Epidermal melanocyte (primary cell): ENCODE measurements at regions not wholly inside any gene's neighbourhood (a gene's known extent, or its start where the extent isn't known, plus 50 kb on each side); places are given as distances from the start of the nearest gene placed in this dataset.

Experiments
- DNase-seq: peaks from one replicate; pipeline ENCODE4 v3.0.0; 2011; ENCODE audit warnings: low spot score; ENCODE audit not compliant: insufficient read length

- no peak for DNase-seq
Measured at GRCh38 chr12:108462686-108463085, 52.4 kb upstream of the FICD start.

- no peak for DNase-seq
Measured at GRCh38 chr12:108461058-108461660, 53.9 kb upstream of the FICD start.

GRCh38 chr12:108459149-108459548, 55.9 kb upstream of the FICD start:
- DNase-seq = no peak

GRCh38 chr12:108457734-108458361, 57.2 kb upstream of the FICD start:
- DNase-seq = no peak

- DNase-seq = peak; percentile 37
Measured at GRCh38 chr12:108457006-108457733, 57.9 kb upstream of the FICD start.

DNA sequence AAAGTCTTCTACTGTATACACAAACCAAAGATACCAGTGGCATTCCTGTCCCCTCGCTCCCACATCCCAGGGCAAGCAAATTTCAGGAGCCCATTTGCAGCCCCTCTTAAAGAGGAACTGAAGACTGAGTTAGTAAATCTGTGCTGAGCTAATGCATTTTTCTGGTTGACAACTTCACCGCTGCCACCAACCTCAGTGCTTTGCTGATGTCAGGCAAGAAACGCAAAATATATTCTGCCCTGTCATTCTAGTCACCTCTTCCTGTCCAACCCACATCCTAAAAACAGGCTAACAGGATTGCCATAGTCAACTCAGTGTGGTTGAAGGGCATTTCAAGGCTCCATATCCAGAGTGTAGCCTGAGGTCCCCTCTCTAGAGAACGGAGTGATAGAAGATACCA, 59.4 kb upstream of the FICD start:
- no peak for DNase-seq

DNA sequence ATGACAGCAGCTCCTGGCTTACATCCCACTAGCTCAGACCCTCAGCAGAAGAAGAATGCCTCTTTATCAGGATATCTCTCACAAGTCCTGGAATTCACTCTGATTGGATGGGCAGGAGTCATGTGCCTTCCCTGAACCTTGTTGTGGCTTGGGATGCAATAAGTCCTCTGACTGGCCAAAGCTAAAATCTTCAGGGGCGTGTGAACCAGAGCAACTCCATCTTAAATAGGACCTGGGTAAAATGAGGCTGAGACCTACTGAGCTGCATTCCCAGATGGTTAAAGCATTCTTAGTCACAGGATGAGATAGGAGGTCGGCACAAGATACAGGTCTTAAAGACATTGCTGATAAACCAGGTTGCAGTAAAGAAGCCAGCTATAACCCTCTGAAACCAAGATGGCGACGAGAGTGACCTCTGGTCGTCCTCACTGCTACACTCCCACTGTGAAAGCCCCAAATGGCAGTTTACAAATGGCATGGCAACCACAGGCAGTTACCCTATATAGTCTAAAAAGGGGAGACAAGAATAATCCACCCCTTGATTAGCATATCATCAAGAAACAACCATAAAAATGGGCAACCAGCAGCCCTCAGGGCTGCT, 60.4 kb upstream of the FICD start:
- DNase-seq = no peak

- DNase-seq = no peak
Measured at GRCh38 chr12:108449478-108449877, 65.6 kb upstream of the FICD start.

GRCh38 chr12:108448246-108448645, 66.8 kb upstream of the FICD start:
- no peak for DNase-seq

DNA sequence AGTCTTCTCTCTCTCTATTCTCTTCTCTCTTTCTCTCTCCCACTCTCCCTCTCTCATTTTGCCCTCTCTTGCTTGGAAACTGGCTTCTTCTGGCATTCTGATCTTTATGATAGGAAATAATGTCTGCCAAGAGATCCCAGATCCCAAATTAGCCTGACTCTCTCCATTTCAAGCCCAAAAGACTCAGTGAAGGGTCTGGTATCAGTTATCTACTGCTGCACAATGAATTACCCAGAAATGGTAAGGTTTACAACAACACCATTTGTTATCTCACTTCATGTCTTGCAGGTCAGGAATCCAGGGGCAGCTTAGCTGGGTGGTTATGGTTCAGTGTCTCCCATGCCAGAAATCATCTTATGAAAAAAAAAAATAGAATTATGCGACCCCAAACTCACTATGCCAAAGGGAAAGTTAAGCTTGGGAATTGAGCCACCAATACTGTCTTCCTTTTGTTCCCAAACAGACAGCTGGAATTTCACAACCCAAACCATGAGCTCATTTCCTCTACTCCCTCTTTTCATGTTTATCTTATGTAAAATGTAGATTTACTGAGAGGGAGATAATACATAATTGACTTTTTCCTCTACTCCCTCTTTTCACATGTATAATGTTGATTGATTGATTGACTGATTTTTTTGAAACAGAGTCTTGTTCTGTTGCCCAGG, 67.8 kb upstream of the FICD start:
- DNase-seq = no peak

DNA sequence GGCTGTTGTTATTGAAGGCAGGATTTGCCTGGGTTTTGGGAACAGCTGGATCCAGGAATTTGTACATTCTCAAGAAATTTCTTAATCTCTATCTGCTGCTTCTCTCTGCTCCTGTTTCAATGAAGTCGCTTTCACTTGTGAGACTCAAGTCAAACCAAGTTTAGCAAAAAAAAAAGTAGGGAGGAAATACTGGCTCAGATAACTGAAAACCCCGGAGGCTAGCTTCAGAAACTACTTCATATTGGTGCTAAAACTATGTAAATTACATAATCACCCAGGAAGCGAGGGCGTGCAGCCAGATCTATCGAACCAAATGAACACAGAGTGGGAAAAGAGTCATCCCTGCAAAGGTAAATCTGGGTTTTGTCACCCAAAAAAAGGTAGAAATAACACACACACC, 68.3 kb upstream of the FICD start:
- DNase-seq = no peak

- no peak for DNase-seq
Measured at GRCh38 chr12:108442910-108443309, 72.2 kb upstream of the FICD start.

DNA sequence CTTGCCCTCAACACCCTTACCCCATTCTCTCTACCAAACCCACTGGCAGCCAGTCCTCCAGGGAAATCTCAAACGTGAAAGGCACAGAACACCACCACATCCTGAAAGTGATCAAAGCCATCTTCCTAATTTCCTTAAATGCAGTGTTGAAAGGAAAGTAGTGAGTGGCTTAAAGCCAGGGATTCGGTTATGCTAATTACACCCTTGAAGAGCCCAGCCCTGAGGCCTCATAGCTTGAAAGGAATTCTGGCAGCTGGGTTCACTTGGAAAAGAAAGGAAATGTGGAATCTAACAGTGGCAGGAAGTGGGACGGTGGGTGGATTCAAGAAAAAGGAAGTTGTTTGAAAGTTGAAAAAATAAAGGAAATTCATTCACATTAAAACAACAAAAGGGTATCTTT, 73.0 kb upstream of the FICD start:
- DNase-seq = no peak

DNA sequence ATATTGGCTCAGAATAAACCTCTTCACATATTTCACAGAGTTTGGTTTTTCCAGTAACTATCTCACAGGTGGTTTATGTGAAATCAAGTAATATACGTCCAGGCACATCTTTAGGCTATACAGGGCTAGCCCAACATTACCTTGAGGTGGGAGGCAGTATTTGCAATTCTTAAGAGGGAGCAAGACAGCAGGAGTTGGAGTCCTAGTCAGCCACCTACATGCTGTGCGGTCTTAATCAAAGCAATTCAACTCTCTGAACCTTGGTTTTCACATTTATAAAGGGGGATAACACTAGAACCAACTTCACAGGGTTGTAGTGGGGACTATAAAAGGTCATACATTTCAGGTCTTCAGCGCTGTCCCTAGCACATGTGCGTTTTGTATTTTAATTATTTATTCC, 73.5 kb upstream of the FICD start:
- no peak for DNase-seq

DNA sequence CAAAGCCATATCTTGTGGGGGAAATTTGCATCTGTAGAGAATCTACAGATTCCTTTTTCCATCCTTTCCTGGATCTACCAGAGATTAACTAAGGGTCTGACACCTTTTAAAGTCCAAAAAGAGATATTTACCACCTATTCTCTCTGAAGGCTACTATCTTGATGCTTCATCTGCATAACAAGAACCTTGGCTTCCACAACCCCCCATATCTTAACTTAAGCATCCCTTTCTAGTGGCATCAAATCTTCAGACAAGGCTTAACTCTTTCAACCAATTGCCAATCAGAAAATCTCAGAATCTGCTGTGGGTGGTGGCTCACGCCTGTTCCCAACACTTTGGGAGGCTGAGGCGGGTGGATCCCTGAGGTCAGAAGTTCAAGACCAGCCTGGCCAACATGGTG, 74.3 kb upstream of the FICD start:
- DNase-seq = no peak

- DNase-seq = no peak
Measured at GRCh38 chr12:108438667-108439066, 76.4 kb upstream of the FICD start.

GRCh38 chr12:108432423-108433121, 82.5 kb upstream of the FICD start:
- DNase-seq = no peak

DNA sequence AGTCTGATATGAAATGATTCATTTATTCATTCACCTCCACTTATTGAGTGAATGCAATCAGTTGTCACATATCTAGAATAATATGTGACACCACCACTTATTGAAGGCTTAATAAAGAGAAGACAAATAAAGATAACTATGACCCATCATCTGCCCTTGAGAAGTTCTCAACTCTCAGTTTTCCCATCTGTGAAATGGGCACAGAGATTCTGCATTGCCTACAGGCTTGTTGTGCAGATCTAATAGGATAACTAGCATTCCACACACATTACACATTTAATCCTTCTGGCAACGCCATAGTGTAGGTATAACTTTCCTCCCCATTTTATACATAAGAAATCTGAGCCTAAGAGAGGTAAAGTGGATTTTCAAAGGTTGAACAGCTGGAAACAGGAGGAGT, 84.2 kb upstream of the FICD start:
- DNase-seq = no peak

GRCh38 chr12:108430245-108430644, 84.8 kb upstream of the FICD start:
- DNase-seq = no peak

DNA sequence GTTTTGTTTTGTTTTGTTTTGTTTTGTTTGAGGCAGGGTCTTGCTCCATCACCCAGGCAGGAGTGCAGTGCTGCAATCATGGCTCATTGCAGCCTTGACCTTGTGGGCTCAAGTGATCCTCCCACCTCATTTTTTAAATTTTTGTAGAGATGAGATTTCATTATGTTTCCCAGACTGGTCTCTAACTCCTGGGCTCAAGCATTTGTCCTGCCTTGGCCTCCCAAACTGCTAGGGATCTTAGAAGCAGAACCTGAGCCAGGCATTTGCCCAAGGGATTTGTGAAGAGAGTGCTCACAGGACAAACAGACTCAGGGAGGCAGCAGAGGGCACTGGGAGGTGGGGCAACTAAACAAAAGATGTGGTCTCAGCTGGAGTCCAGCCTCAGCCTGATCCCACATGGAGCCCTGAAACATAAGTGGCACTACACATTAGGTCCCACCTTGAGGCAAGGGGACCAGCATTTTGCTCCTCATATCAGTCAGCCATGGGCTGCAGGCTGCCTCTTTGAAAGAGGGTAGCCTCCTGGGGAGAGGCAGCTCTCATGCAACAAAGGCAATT, 86.2 kb upstream of the CMKLR1 start:
- no peak for DNase-seq

DNA sequence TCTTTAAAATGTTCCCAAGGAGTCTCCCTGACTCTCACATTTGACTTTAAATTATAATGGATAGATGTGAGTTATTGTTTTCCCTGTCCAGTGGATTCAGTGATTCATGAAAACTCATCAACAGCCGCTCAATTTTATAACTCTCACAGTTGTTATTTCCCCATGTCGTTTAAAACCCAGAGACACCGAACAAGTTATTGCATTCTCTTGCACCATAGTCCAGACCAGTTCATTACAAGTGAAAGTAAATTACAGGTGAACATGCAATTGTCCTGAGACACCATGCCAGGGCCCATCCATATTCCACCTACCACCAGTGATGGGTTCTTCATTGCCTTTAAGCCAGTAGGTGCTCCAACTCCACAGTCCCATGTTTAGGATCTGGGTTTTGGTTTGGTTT, 85.7 kb upstream of the CMKLR1 start:
- no peak for DNase-seq
